H9 (cell line): ENCODE measurements at regions not wholly inside any gene's neighbourhood (a gene's known extent, or its start where the extent isn't known, plus 50 kb on each side); places are given as distances from the start of the nearest gene placed in this dataset.

Experiments used
- DNase-seq: peaks from one replicate; pipeline ENCODE4 v3.0.0-alpha.2; 2017
- H2AFZ ChIP-seq: one replicate; pipeline ENCODE4 v1.6.1; 2013; ENCODE audit warnings: mild to moderate bottlenecking, low read length, control low read depth, moderate library complexity
- H2AK5ac ChIP-seq: 2 replicates; pipeline ENCODE4 v1.6.1; 2013; ENCODE audit warnings: low read length, control low read depth, mixed read lengths; ENCODE audit not compliant: insufficient read length
- H2BK120ac ChIP-seq: one replicate; pipeline ENCODE4 v1.6.1; 2013; ENCODE audit warnings: low read depth, mild to moderate bottlenecking, low read length, control low read depth, inconsistent platforms; ENCODE audit not compliant: poor library complexity, severe bottlenecking
- H2BK12ac ChIP-seq: 2 replicates; pipeline ENCODE4 v1.6.1; 2013; ENCODE audit warnings: low read length, control low read depth, mixed read lengths, low read depth; ENCODE audit not compliant: insufficient read length
- H2BK15ac ChIP-seq: 2 replicates; pipeline ENCODE4 v1.6.1; 2013; ENCODE audit warnings: low read depth, low read length, control low read depth
- H2BK20ac ChIP-seq: one replicate; pipeline ENCODE4 v1.6.1; 2013; ENCODE audit warnings: low read depth, mild to moderate bottlenecking, low read length, control low read depth, inconsistent platforms; ENCODE audit not compliant: poor library complexity, severe bottlenecking
- H2BK5ac ChIP-seq: 2 replicates; pipeline ENCODE4 v1.6.1; 2013; ENCODE audit warnings: low read length, control low read depth, mixed read lengths; ENCODE audit not compliant: insufficient read length
- H3K14ac ChIP-seq: 2 replicates; pipeline ENCODE4 v1.6.1; 2013; ENCODE audit warnings: low read length, control low read depth; ENCODE audit not compliant: insufficient read depth
- H3K18ac ChIP-seq: 2 replicates; pipeline ENCODE4 v1.6.1; 2013; ENCODE audit warnings: low read depth, mild to moderate bottlenecking, mixed read lengths, low read length, control low read depth; ENCODE audit not compliant: insufficient read length
- H3K23ac ChIP-seq: 2 replicates; pipeline ENCODE4 v1.6.1; 2013; ENCODE audit warnings: low read length, control low read depth, mixed read lengths, low read depth; ENCODE audit not compliant: insufficient read length
- H3K23me2 ChIP-seq: 2 replicates; pipeline ENCODE4 v1.6.1; 2013; ENCODE audit warnings: low read depth, mild to moderate bottlenecking, mixed read lengths, low read length, control low read depth; ENCODE audit not compliant: insufficient read length, poor library complexity, severe bottlenecking
- H3K27ac ChIP-seq: 2 replicates; pipeline ENCODE4 v1.5.1; 2013; ENCODE audit warnings: low read length, control low read depth, mixed read lengths, low read depth; ENCODE audit not compliant: insufficient read length
- H3K27me3 ChIP-seq: 2 replicates; pipeline ENCODE4 v1.6.1; 2013; ENCODE audit warnings: low read length, control low read depth, inconsistent platforms; ENCODE audit not compliant: insufficient read depth
- H3K4ac ChIP-seq: 2 replicates; pipeline ENCODE4 v1.6.1; 2013; ENCODE audit warnings: low read depth, mild to moderate bottlenecking, control low read depth, inconsistent platforms, low read length, moderate library complexity
- H3K4me1 ChIP-seq: 2 replicates; pipeline ENCODE4 v1.6.1; 2013; ENCODE audit warnings: low read length, control low read depth, inconsistent platforms; ENCODE audit not compliant: insufficient read depth
- H3K4me2 ChIP-seq: 2 replicates; pipeline ENCODE4 v1.6.1; 2013; ENCODE audit warnings: low read length, control low read depth, mixed read lengths; ENCODE audit not compliant: insufficient read length, insufficient read depth
- H3K56ac ChIP-seq: 2 replicates; pipeline ENCODE4 v1.6.1; 2013; ENCODE audit warnings: low read depth, mild to moderate bottlenecking, mixed read lengths, low read length, control low read depth; ENCODE audit not compliant: insufficient read length
- H3K79me1 ChIP-seq: 2 replicates; pipeline ENCODE4 v1.6.1; 2013; ENCODE audit warnings: low read depth, mild to moderate bottlenecking, moderate library complexity, low read length, control low read depth, inconsistent platforms; ENCODE audit not compliant: insufficient read depth, poor library complexity, severe bottlenecking
- H3K79me2 ChIP-seq: 2 replicates; pipeline ENCODE4 v1.6.1; 2013; ENCODE audit warnings: low read length, control low read depth, inconsistent platforms; ENCODE audit not compliant: insufficient read depth
- H3K9ac ChIP-seq: 2 replicates; pipeline ENCODE4 v1.6.1; 2013; ENCODE audit warnings: low read length, control low read depth, mixed read lengths; ENCODE audit not compliant: insufficient read length; ENCODE audit errors: extremely low read depth
- H3K9me3 ChIP-seq: one replicate; pipeline ENCODE4 v1.6.1; 2013; ENCODE audit warnings: low read depth, low read length, inconsistent platforms; ENCODE audit not compliant: control insufficient read depth
- H3T11ph ChIP-seq: one replicate; pipeline ENCODE4 v1.6.1; 2013; ENCODE audit warnings: mild to moderate bottlenecking, low read length, control low read depth, inconsistent platforms
- H4K20me1 ChIP-seq: one replicate; pipeline ENCODE4 v1.6.1; 2013; ENCODE audit not compliant: control insufficient read depth, insufficient read length, insufficient read depth
- H4K5ac ChIP-seq: 2 replicates; pipeline ENCODE4 v1.6.1; 2013; ENCODE audit warnings: low read depth, mild to moderate bottlenecking, mixed read lengths, low read length, control low read depth; ENCODE audit not compliant: insufficient read length
- H4K8ac ChIP-seq: replicated peaks from 2 replicates; pipeline ENCODE4 v1.6.1; 2013; ENCODE audit warnings: low read length, control low read depth, mixed read lengths, low read depth; ENCODE audit not compliant: insufficient read length
- H4K91ac ChIP-seq: 2 replicates; pipeline ENCODE4 v1.6.1; 2013; ENCODE audit warnings: low read depth, mild to moderate bottlenecking, moderate library complexity, mixed read lengths, low read length, control low read depth; ENCODE audit not compliant: insufficient read length
- H3K27ac Mint-ChIP-seq, 3 experiments: 2 replicates in 2 of 3; 3 replicates in 1 of 3; pipeline ENCODE4 v1.8.0; 2020 to 2021; ENCODE audit warnings: mixed read lengths in 3 of 3, mild to moderate bottlenecking in 1 of 3, moderate library complexity in 1 of 3
- H3K27me3 Mint-ChIP-seq: 2 replicates; pipeline ENCODE4 v1.8.0; 2021; ENCODE audit warnings: low read depth, mild to moderate bottlenecking, moderate library complexity, mixed read lengths
- H3K36me3 Mint-ChIP-seq, 3 experiments: 2 replicates in 2 of 3; 3 replicates in 1 of 3; pipeline ENCODE4 v1.8.0; 2020 to 2021; ENCODE audit warnings: low read depth in 3 of 3, mixed read lengths in 3 of 3; ENCODE audit not compliant: insufficient read depth in 1 of 3
- H3K4me1 Mint-ChIP-seq, 2 experiments: 2 replicates each; pipeline ENCODE4 v1.8.0; 2020; ENCODE audit warnings: mixed read lengths in 2 of 2
- H3K4me3 Mint-ChIP-seq, 2 experiments: 2 replicates in 1 of 2; 3 replicates in 1 of 2; pipeline ENCODE4 v1.8.0; 2020 to 2021; ENCODE audit warnings: mild to moderate bottlenecking in 2 of 2, mixed read lengths in 2 of 2, moderate library complexity in 1 of 2
- H3K9me3 Mint-ChIP-seq, 2 experiments: 2 replicates in 1 of 2; 3 replicates in 1 of 2; pipeline ENCODE4 v1.8.0; 2020; ENCODE audit warnings: mild to moderate bottlenecking in 2 of 2, mixed read lengths in 2 of 2, moderate library complexity in 1 of 2
- CTCF ChIP-seq: fragments of 200-600 bp; sonication (generic); conservative IDR thresholded peaks from 3 replicates; pipeline ENCODE4 v1.8.0; 2021; ENCODE audit warnings: antibody characterized with exemption, mild to moderate bottlenecking
- WGBS: extraction: QIAGEN DNeasy Blood & Tissue Kit; methylation state at CpG from one replicate; pipeline ENCODE4 v1.1.7; 2013; ENCODE audit warnings: missing lambda C conversion rate, low lambda C conversion rate, mixed read lengths; ENCODE audit not compliant: insufficient read length; ENCODE audit errors: extremely low coverage; 5-methylcytosine and 5-hydroxymethylcytosine counted together

- Mint-ChIP-seq H3K27ac (no peak overlapping the region), H3K27me3 (no peaks in the 10 kb centered on the region), H3K4me1 (peaks cover 5 to 6% of the 10 kb centered on the region in 2 experiments), H3K4me3 (no peak overlapping the region), H3K36me3 (peaks cover 5 to 15% (median 8%) of the 10 kb centered on the region in 3 experiments), H3K9me3 (peaks cover 13 to 21% of the 10 kb centered on the region in 2 experiments)
- no peak overlapping the region for H3K23ac ChIP-seq
- H4K91ac ChIP-seq: no peak overlapping the region
- no peak overlapping the region for H3K27ac ChIP-seq
- H3K4ac ChIP-seq: no peak overlapping the region
- no peak overlapping the region for H2AFZ ChIP-seq
- H3K18ac ChIP-seq: no peak overlapping the region
- H3K23me2 ChIP-seq: no peaks in the 10 kb centered on the region
- no peak overlapping the region for H3K14ac ChIP-seq
- H4K8ac ChIP-seq: no peak overlapping the region
- no peak for TF ChIP-seq CTCF
- DNase-seq: no peak
- no peaks in the 10 kb centered on the region for H4K20me1 ChIP-seq
- H4K5ac ChIP-seq: no peak overlapping the region
- H2BK20ac ChIP-seq: no peak overlapping the region
- no CpG with 5 or more reads among the region's 1 CpG for WGBS
- H2BK15ac ChIP-seq: no peak overlapping the region
- H3K9me3 ChIP-seq: no peaks in the 10 kb centered on the region
- no peak overlapping the region for H2BK120ac ChIP-seq
- no peak overlapping the region for H2BK5ac ChIP-seq
- H3K4me2 ChIP-seq: no peak overlapping the region
- H3K56ac ChIP-seq: no peak overlapping the region
- no peak overlapping the region for H2BK12ac ChIP-seq
- H3K27me3 ChIP-seq: no peaks in the 10 kb centered on the region
- H3K79me2 ChIP-seq: no peaks in the 10 kb centered on the region
- H3K79me1 ChIP-seq: no peaks in the 10 kb centered on the region
- H3T11ph ChIP-seq: no peak overlapping the region
- H3K4me1 ChIP-seq: no peaks in the 10 kb centered on the region
- H3K9ac ChIP-seq: no peak overlapping the region
- H2AK5ac ChIP-seq: no peak overlapping the region
Measured at GRCh38 chr4:129403848-129404247, 307.9 kb downstream of the C4orf33 start.
